Liver (tissue), 8 donors: ENCODE measurements at regions not wholly inside any gene's neighbourhood (a gene's known extent, or its start where the extent isn't known, plus 50 kb on each side); places are given as distances from the start of the nearest gene placed in this dataset.

Experiments used
- DNase-seq: peaks from one replicate; pipeline ENCODE4 v3.0.0-alpha.2; 2017; ENCODE audit warnings: low spot score
- H3K27ac ChIP-seq, 2 donors: one replicate each; pipeline ENCODE4 v1.7.0; 2013; ENCODE audit warnings: inconsistent platforms in 2 of 2, low read length in 2 of 2, control low read depth in 1 of 2, low read depth in 1 of 2, mild to moderate bottlenecking in 1 of 2
- H3K27me3 ChIP-seq, 4 donors: one replicate each; pipeline versions ENCODE4 v1.6.1 to v1.7.0; 2013; ENCODE audit warnings: low read length in 3 of 4, inconsistent platforms in 1 of 4, mild to moderate bottlenecking in 1 of 4, moderate library complexity in 1 of 4; ENCODE audit not compliant: control insufficient read depth in 4 of 4, insufficient read depth in 4 of 4
- H3K36me3 ChIP-seq, 4 donors: one replicate each; pipeline versions ENCODE4 v1.6.1 to v1.7.0; 2013; ENCODE audit warnings: low read length in 3 of 4, mild to moderate bottlenecking in 3 of 4, low read depth in 1 of 4, moderate library complexity in 1 of 4; ENCODE audit not compliant: control insufficient read depth in 4 of 4, insufficient read depth in 3 of 4
- H3K4me1 ChIP-seq, 4 donors: one replicate each; pipeline versions ENCODE4 v1.6.1 to v1.7.0; 2013; ENCODE audit warnings: low read length in 3 of 4, mild to moderate bottlenecking in 3 of 4, moderate library complexity in 1 of 4; ENCODE audit not compliant: control insufficient read depth in 4 of 4, insufficient read depth in 4 of 4
- H3K4me3 ChIP-seq, 3 donors: one replicate each; pipeline versions ENCODE4 v1.6.1 to v1.7.0; 2013; ENCODE audit warnings: low read length in 3 of 3, control low read depth in 1 of 3, low read depth in 1 of 3, mild to moderate bottlenecking in 1 of 3
- H3K9ac ChIP-seq, 2 donors: one replicate each; pipeline ENCODE4 v1.7.0; 2013; ENCODE audit warnings: low read length in 2 of 2, mild to moderate bottlenecking in 2 of 2, moderate library complexity in 2 of 2, control low read depth in 1 of 2, low read depth in 1 of 2
- H3K9me3 ChIP-seq, 4 donors: one replicate each; pipeline versions ENCODE4 v1.6.1 to v1.7.0; 2013; ENCODE audit warnings: low read length in 3 of 4; ENCODE audit not compliant: control insufficient read depth in 4 of 4
- CTCF ChIP-seq: fragments of 150-350 bp; IDR thresholded peaks from 2 replicates; pipeline ENCODE4 v1.5.1; 2017; ENCODE audit warnings: improper control_type of control experiment, low read depth, low read length; ENCODE audit not compliant: missing input control
- FOXA1 ChIP-seq: IDR thresholded peaks from 2 replicates; pipeline ENCODE4 v1.6.1; 2016; ENCODE audit warnings: antibody characterized with exemption
- HNF4A ChIP-seq, 2 donors: conservative IDR thresholded peaks; 2 replicates each; pipeline ENCODE4 v1.6.1; 2016; ENCODE audit warnings: antibody characterized with exemption in 2 of 2, mild to moderate bottlenecking in 2 of 2
- MAX ChIP-seq: IDR thresholded peaks from 2 replicates; pipeline ENCODE4 v1.6.1; 2016; ENCODE audit warnings: antibody characterized with exemption
- RAD21 ChIP-seq, 2 donors: IDR thresholded peaks; 2 replicates each; pipeline ENCODE4 v1.6.1; 2016; ENCODE audit warnings: antibody characterized with exemption in 2 of 2, mild to moderate bottlenecking in 2 of 2
- SP1 ChIP-seq: IDR thresholded peaks from 2 replicates; pipeline ENCODE4 v1.6.1; 2018; ENCODE audit warnings: antibody characterized with exemption, mild to moderate bottlenecking
- YY1 ChIP-seq: IDR thresholded peaks from 2 replicates; pipeline ENCODE4 v1.6.1; 2016; ENCODE audit warnings: antibody characterized with exemption, mild to moderate bottlenecking
- WGBS: extraction: QIAGEN DNeasy Blood & Tissue Kit; methylation state at CpG from one replicate; pipeline ENCODE4 v1.1.7; 2013; 5-methylcytosine and 5-hydroxymethylcytosine counted together
- TF ChIP-seq, protein P1 (sequence below): IDR thresholded peaks from 2 replicates; pipeline ENCODE4 v1.6.1; 2016; ENCODE audit warnings: antibody characterized with exemption
- TF ChIP-seq, protein P2 (sequence below): IDR thresholded peaks from 2 replicates; pipeline ENCODE4 v1.6.1; 2016; ENCODE audit warnings: antibody characterized with exemption
- donor health status: healthy.
- donor health status: healthy.
- donor health status: healthy.
- donor health status: healthy.
- donor health status: healthy.

DNA sequence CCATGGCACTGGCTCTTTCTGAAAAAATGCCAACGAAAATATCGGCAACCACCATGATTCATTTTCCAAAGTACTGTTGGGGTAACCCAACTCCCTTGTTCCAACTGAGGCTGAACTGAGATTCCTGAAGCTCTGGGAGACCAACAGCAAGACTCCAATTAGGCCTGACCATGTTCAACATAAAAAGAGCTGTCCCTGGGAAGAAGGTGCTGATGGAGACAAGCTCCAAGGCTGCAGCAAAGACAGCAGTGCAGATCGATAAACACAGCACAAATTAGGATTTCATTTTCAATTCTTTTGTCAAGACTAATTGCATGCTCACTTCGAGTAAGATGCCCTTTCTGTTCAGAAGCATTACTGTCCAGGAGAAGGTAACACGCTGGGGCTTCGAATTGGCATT, 968.0 kb downstream of the UQCRFS1 start:
- Histone ChIP-seq H3K27ac (no peak overlapping the region), H3K9ac (no peak overlapping the region), H3K27me3 (peaks cover 0 to 3% (median 0%) of the 10 kb centered on the region in 4 donors), H3K4me1 (no peaks in the 10 kb centered on the region), H3K4me3 (no peak overlapping the region), H3K9me3 (no peaks in the 10 kb centered on the region), H3K36me3 (no peaks in the 10 kb centered on the region)
- TF ChIP-seq, protein P1, sequence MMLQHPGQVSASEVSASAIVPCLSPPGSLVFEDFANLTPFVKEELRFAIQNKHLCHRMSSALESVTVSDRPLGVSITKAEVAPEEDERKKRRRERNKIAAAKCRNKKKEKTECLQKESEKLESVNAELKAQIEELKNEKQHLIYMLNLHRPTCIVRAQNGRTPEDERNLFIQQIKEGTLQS: no peak
- TF ChIP-seq, protein P2, sequence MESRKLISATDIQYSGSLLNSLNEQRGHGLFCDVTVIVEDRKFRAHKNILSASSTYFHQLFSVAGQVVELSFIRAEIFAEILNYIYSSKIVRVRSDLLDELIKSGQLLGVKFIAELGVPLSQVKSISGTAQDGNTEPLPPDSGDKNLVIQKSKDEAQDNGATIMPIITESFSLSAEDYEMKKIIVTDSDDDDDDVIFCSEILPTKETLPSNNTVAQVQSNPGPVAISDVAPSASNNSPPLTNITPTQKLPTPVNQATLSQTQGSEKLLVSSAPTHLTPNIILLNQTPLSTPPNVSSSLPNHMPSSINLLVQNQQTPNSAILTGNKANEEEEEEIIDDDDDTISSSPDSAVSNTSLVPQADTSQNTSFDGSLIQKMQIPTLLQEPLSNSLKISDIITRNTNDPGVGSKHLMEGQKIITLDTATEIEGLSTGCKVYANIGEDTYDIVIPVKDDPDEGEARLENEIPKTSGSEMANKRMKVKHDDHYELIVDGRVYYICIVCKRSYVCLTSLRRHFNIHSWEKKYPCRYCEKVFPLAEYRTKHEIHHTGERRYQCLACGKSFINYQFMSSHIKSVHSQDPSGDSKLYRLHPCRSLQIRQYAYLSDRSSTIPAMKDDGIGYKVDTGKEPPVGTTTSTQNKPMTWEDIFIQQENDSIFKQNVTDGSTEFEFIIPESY: no peak
- TF ChIP-seq HNF4A (conservative IDR thresholded peaks at IDR 0.05) (no peak), MAX (no peak), SP1 (no peak), FOXA1 (no peak), YY1 (no peak)
- no peak for DNase-seq
- WGBS: 83% methylated on average over 6 of the region's 6 CpGs

- Histone ChIP-seq H3K4me3 (no peak overlapping the region), H3K9me3 (no peaks in the 10 kb centered on the region), H3K4me1 (no peaks in the 10 kb centered on the region), H3K27ac (no peak overlapping the region), H3K27me3 (peaks cover 0 to 3% (median 0%) of the 10 kb centered on the region in 4 donors), H3K36me3 (no peaks in the 10 kb centered on the region), H3K9ac (no peak overlapping the region)
- 35% methylated on average over 7 of the region's 7 CpGs for WGBS
- DNase-seq: no peak
- TF ChIP-seq, protein P2: no peak
- TF ChIP-seq MAX (no peak), RAD21 (IDR thresholded peaks at IDR 0.05) (peak in 1 of 2 donors; percentile 55), CTCF (peak; percentile 23)
- TF ChIP-seq, protein P1: no peak
Observed at GRCh38 chr19:28242317-28242927, 970.5 kb downstream of the UQCRFS1 start.
